ENCODE measurements at regions not wholly inside any gene's neighbourhood (a gene's known extent, or its start where the extent isn't known, plus 50 kb on each side); places are given as distances from the start of the nearest gene placed in this dataset.

GRCh38 chr5:124229352-124229751 is 517.1 kb downstream of the ZNF608 start:
- no peaks in the 10 kb centered on the region for H3K4me1 Mint-ChIP-seq (ENCODE audit: low read depth)
- no peak overlapping the region for H3K27ac Mint-ChIP-seq
- no peaks in the 10 kb centered on the region for H3K27me3 Mint-ChIP-seq
- ATAC-seq: no peak
- TF ChIP-seq CTCF (IDR thresholded peaks at IDR 0.05): no peak
- ChIA-PET CTCF (no interaction called here), POLR2A (no interaction called here)
- no peaks in the 10 kb centered on the region for H3K36me3 Mint-ChIP-seq (ENCODE audit: low read depth)
- no peak overlapping the region for H3K4me3 Mint-ChIP-seq
- no peak for DNase-seq
- no peaks in the 10 kb centered on the region for H3K9me3 Mint-ChIP-seq
- intact Hi-C loops (cut with micrococcal nuclease): no loop called here

- Mint-ChIP-seq H3K36me3 (ENCODE audit: low read depth) (no peaks in the 10 kb centered on the region), H3K4me1 (ENCODE audit: low read depth) (no peaks in the 10 kb centered on the region), H3K4me3 (no peak overlapping the region), H3K27me3 (no peaks in the 10 kb centered on the region), H3K9me3 (no peaks in the 10 kb centered on the region), H3K27ac (no peak overlapping the region)
- DNase-seq: no peak
- intact Hi-C loops (cut with micrococcal nuclease): no loop called here
- POLR2A ChIA-PET: no interaction called here
- TF ChIP-seq CTCF (IDR thresholded peaks at IDR 0.05): no peak
- CTCF ChIA-PET: no interaction called here
- no peak for ATAC-seq
These were observed 518.5 kb downstream of the ZNF608 start for GRCh38 chr5:124227914-124228313.

- no peak for DNase-seq
- no peak for TF ChIP-seq CTCF (IDR thresholded peaks at IDR 0.05)
- ATAC-seq: no peak
- Mint-ChIP-seq H3K27me3 (no peaks in the 10 kb centered on the region), H3K36me3 (ENCODE audit: low read depth) (no peaks in the 10 kb centered on the region), H3K4me1 (ENCODE audit: low read depth) (no peaks in the 10 kb centered on the region), H3K27ac (no peak overlapping the region), H3K4me3 (no peak overlapping the region), H3K9me3 (no peaks in the 10 kb centered on the region)
- intact Hi-C loops (cut with micrococcal nuclease): no loop called here
- CTCF ChIA-PET: no interaction called here
- POLR2A ChIA-PET: no interaction called here
These were observed 526.0 kb downstream of the ZNF608 start for GRCh38 chr5:124220418-124220817.

- Mint-ChIP-seq H3K27ac (no peak overlapping the region), H3K36me3 (ENCODE audit: low read depth) (no peaks in the 10 kb centered on the region), H3K27me3 (no peaks in the 10 kb centered on the region), H3K9me3 (peaks cover 6% of the 10 kb centered on the region), H3K4me1 (ENCODE audit: low read depth) (no peaks in the 10 kb centered on the region), H3K4me3 (no peak overlapping the region)
- TF ChIP-seq CTCF (IDR thresholded peaks at IDR 0.05): no peak
- ChIA-PET CTCF (no interaction called here), POLR2A (no interaction called here)
- no peak for ATAC-seq
- intact Hi-C loops (cut with micrococcal nuclease): no loop called here
- DNase-seq: no peak
These were observed 533.5 kb downstream of the ZNF608 start for GRCh38 chr5:124212934-124213333.

- H3K36me3 Mint-ChIP-seq (ENCODE audit: low read depth): no peaks in the 10 kb centered on the region
- CTCF ChIA-PET: no interaction called here
- ATAC-seq (no peak), DNase-seq (no peak)
- H3K27me3 Mint-ChIP-seq: no peaks in the 10 kb centered on the region
- H3K27ac Mint-ChIP-seq: no peak overlapping the region
- no peak overlapping the region for H3K4me3 Mint-ChIP-seq
- no peak for TF ChIP-seq CTCF (IDR thresholded peaks at IDR 0.05)
- POLR2A ChIA-PET: no interaction called here
- intact Hi-C loops (cut with micrococcal nuclease): no loop called here
- no peaks in the 10 kb centered on the region for H3K4me1 Mint-ChIP-seq (ENCODE audit: low read depth)
- H3K9me3 Mint-ChIP-seq: peaks cover 6% of the 10 kb centered on the region
These were observed 536.1 kb downstream of the ZNF608 start for GRCh38 chr5:124210111-124210910.
